Ammon's horn (tissue), 1 donor: ENCODE measurements at regions not wholly inside any gene's neighbourhood (a gene's known extent, or its start where the extent isn't known, plus 50 kb on each side); places are given as distances from the start of the nearest gene placed in this dataset.
A peak's percentile ranks its signal among the peaks of the same experiment; 100 is the strongest.
"Not testable (repeated sequence)": the region's sequence is repeated elsewhere in the genome, so short reads cannot be mapped to it uniquely, and the experiment has no call there.

Experiments
- DNase-seq: peaks from one replicate; pipeline ENCODE4 v3.0.0-alpha.2; 2016; ENCODE audit warnings: low spot score

DNA sequence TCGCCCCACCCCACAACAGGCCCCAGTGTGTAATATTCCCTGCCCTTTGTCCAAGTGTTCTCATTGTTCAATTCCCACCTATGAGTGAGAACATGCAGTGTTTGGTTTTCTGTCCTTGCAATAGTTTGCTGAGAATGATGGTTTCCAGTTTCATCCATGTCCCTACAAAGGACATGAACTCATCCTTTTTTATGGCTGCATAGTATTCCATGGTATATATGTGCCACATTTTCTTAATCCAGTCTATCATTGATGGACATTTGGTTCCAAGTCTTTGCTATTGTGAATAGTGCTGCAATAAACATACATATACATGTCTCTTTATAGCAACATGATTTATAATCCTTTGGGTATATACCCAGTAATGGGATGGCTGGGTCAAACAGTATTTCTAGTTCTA, 132.7 kb downstream of the SNX10 start:
- not testable (repeated sequence) for DNase-seq

- DNase-seq = no peak
These were observed 134.0 kb downstream of the SNX10 start for GRCh38 chr7:26425655-26426054.

- no peak for DNase-seq
These were observed 134.4 kb downstream of the SNX10 start for GRCh38 chr7:26426096-26426495.

DNA sequence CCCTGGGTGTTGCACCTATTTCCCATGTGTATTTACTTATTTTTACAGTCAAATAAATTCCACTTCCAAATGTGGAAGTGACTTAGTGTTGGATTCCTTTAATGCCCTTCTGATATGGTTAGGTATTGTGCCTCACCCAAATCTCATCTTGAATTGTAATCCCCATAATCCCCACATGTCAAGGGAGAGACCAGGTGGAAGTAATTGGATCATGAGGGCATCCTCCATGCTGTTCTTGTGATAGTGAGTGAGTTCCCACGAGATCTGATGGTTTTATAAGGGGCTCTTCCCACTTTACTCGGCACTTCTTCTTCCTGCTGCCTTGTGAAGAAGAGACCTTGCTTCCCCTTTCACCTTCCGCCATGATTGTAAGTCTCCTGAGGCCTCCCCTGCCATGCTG, 136.9 kb downstream of the SNX10 start:
- DNase-seq = no peak

DNA sequence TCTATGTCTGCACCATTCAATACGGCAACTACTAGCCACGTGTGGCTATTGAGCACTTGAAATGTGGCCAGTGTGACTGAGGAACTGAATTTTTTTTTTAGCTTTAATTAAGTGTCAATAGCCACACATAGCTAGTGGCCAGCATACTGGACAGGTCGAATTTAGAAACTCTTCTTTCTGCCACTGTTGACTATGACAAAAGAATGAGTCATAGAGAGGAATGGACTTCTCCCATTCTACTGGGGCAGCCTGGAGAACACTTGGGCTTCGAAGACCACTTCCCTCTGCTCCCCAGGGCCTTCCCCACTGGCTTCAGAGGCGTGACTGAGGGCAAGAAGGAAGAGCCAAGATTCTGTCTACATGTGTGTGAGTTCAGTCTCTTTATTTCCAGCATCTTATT, 137.5 kb downstream of the SNX10 start:
- no peak for DNase-seq

DNA sequence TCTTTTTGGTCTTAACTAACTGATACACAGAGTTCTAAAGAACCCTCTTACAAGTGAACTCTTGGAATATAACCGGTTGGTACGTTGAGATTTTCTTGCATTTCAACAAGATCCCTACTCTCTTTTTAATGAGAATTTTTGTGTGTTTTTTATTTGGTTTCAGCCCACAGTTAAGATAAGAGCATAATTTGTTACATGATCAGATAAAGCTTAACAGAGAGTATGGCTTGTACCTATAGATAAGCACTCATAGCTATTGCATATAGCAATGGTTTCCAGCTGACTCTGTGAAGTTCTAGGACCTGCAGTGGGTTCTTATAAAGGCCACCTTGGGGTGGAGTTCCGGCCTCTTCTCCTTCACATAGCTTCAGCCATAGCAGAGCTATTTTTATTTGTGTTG, 143.3 kb downstream of the SNX10 start:
- no peak for DNase-seq

DNA sequence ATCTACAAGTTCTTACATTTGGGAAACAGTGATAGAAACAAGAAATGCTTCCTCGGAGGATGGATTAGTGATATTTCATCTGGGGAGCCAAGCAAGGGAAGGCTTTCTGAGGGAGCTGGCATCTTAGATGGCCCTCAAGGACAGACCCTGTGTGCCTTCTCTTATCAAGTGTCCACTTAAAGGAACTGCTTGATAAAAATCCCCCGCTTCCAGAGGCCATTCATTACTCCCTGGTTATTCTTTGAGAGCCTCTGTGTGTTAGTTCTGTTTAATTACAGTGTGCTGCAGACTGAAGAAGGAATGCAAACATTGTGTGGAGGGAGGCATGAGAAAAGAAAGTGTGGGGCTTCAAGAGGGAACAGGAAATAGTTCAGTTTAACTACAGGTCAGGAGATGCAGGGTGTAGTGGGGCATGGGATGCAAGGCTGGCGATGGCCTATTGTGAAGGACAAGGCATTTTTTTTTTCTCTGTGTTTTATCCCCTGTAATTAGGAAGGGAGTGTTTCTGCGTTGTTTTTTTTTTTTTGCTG, 145.4 kb downstream of the SNX10 start:
- no peak for DNase-seq

- DNase-seq = no peak
These were observed 146.4 kb downstream of the SNX10 start for GRCh38 chr7:26438078-26438477.

- no peak for DNase-seq
These were observed 148.0 kb downstream of the SNX10 start for GRCh38 chr7:26439521-26440232.

DNA sequence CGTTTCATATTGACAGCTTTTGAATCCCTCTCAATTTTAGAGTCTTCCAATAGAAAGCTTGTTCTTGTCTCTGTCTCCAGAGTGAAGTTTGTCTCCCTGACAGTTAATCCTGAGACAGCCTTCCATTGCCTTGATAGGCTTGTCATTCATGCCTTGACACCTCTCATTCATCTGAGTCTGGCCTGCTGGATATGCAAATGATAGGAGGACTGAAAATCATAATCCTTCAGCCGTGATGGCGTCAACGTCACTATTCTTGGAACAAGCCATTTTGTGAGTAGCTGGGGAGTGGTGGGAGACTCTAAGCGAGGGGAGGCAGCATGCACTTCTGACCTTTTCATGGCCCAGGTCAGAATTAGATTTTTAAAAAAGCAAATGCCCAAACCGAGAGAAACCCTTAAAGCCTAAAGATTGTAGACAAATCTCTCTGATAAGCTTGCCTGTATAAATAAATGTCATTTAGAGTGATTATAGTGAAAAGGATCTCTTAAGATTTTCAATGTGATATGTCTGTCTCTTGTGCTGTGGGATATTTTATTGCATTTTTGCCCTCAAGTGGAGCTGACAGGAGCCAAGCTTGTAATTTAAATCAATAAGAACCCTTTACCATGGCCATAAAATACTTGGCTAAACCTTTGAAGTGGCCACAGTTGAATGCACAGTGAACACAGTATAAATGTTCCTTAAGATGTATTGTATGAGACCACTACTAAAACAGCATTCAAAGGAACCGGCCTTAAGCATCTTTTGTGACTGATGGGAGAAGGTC, 148.8 kb downstream of the SNX10 start:
- DNase-seq = no peak

DNA sequence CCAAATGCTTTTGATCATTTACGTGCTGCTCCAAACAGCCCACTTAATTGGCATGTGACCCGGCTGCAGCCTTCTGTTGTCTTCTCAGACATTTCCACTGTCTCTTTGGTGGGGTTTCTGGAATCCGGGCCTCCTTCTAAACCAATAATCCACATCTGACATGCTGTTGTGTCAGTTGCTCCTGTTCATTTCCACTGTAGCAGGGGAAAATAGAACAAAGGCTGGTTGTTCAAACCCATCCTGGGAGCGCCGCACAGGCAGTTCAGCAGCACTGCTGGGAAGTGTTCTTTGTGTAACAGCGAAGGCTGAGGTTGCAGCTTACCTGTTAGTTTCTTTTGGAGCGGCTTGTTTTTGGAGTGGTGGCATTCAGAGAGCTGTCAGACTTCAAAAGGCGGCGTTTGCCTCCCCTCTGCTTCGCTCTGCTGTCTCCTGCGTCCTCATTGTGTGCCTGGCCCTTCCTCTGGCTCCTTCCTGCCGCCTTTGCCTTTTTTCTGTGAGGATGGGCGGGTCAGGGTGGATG, 149.4 kb downstream of the SNX10 start:
- peak; percentile 8 for DNase-seq

- DNase-seq = no peak
These were observed 150.1 kb downstream of the SNX10 start for GRCh38 chr7:26441611-26442277.

DNA sequence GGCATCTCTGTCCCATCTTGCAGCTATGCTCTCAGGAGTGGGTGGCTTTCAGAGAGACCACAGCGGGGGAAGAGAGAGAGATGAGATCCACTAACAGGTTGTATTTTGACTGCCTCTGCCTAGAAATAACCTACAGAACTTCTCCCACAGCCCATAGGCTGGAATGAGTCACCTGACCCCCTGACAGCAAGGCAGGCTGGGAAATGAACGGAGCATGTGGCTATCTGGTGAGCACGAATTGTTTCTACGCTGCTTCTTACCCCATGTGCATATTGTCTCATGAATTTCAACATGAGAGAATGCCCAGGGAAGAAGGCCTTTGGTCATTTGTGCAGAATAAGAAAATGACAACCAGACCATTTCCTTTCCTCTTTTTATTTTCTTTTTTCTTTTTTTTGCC, 151.3 kb downstream of the SNX10 start:
- no peak for DNase-seq

GRCh38 chr7:26443751-26444150, 152.1 kb downstream of the SNX10 start:
- no peak for DNase-seq

DNA sequence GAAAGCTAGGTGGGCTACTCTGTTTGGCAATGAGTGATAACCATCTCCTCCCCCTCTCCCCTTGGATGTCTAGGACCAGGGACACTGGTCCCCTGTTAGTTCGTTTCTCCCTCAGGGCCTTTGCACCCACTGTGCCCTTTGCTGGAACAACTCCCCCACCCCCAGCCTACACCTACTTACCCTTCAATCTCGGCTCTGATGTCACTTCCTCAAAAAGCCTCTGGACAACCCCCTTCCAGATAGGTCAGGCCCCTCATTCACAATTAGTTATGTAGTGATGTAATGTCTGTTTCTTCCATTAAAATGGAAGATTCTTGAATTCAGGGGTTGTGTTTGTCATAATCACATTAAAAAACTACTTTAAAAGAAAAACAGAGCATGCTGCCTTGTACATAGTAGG, 152.9 kb downstream of the SNX10 start:
- DNase-seq = no peak

DNA sequence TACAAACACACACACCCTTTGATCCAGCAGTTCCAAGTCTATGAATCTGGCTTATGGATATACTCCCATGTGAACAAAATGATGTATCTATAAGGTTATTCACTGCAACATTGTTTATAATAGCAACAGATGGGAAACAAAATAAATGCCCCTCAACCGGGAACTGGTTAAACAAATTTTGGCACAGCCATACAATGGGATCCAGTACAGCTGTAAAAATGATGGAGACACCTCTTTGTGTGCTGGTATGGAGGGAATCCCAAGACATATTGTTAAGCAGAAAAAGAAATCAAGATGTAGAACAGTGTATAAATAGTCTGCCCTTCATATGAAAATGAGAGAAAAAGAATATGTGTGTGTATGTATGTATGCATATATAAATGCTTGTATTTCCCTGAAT, 155.5 kb downstream of the SNX10 start:
- no peak for DNase-seq

- no peak for DNase-seq
These were observed 157.8 kb downstream of the SNX10 start for GRCh38 chr7:26449175-26450165.

DNA sequence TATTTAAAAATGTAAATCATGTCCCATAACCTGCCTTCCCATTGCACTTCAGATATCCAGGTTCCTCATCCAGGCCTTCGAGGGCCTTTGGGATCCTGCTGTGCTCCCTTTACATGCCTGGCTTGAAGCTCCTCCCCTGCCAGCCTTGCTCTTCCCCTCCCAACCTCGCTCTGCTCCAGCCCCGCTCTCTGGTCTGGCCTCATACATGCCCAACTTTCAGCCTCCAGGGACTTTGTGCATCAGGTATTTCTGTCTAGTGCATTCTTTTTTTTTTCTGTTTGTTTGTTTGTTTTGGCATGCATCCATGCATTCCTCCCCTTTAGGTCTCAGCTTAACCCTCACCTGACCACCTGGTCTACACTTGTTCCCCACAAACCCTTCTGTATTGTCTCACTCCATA, 160.3 kb downstream of the SNX10 start:
- no peak for DNase-seq

GRCh38 chr7:26454180-26454579, 162.5 kb downstream of the SNX10 start:
- DNase-seq = no peak

- DNase-seq = no peak
These were observed 166.2 kb downstream of the SNX10 start for GRCh38 chr7:26457696-26458327.
